Parathyroid adenoma (tissue), 2 donors: ENCODE measurements at regions not wholly inside any gene's neighbourhood (a gene's known extent, or its start where the extent isn't known, plus 50 kb on each side); places are given as distances from the start of the nearest gene placed in this dataset.

Experiments used
- H2AFZ ChIP-seq: fragments of 300-600 bp; sonication (generic); one replicate; pipeline ENCODE4 v1.7.0; 2017; ENCODE audit warnings: antibody characterized with exemption, mild to moderate bottlenecking
- H3K27ac ChIP-seq: fragments of 300-600 bp; sonication (generic); one replicate; pipeline ENCODE4 v1.7.0; 2017
- H3K27me3 ChIP-seq: fragments of 300-600 bp; sonication (generic); one replicate; pipeline ENCODE4 v1.7.0; 2017; ENCODE audit warnings: low read length; ENCODE audit not compliant: control insufficient read depth, insufficient read depth
- H3K36me3 ChIP-seq: fragments of 300-600 bp; sonication (generic); one replicate; pipeline ENCODE4 v1.7.0; 2017; ENCODE audit warnings: low read length; ENCODE audit not compliant: control insufficient read depth, insufficient read depth
- H3K4me1 ChIP-seq: fragments of 300-600 bp; sonication (generic); one replicate; pipeline ENCODE4 v1.7.0; 2017; ENCODE audit warnings: control low read depth
- H3K4me2 ChIP-seq: fragments of 300-600 bp; sonication (generic); one replicate; pipeline ENCODE4 v1.7.0; 2017; ENCODE audit warnings: low read length
- H3K4me3 ChIP-seq: fragments of 300-600 bp; sonication (generic); one replicate; pipeline ENCODE4 v1.7.0; 2017; ENCODE audit warnings: low read depth, low read length
- H3K79me2 ChIP-seq: fragments of 300-600 bp; sonication (generic); one replicate; pipeline ENCODE4 v1.7.0; 2017; ENCODE audit warnings: control low read depth
- H3K9ac ChIP-seq: fragments of 300-600 bp; sonication (generic); one replicate; pipeline ENCODE4 v1.7.0; 2017; ENCODE audit warnings: mild to moderate bottlenecking
- H3K9me3 ChIP-seq: fragments of 300-600 bp; sonication (generic); one replicate; pipeline ENCODE4 v1.7.0; 2017; ENCODE audit warnings: low read length; ENCODE audit not compliant: control insufficient read depth
- CTCF ChIP-seq: fragments of 300-600 bp; sonication (generic); IDR thresholded peaks from one replicate; pipeline ENCODE4 v1.7.0; 2017; ENCODE audit warnings: antibody characterized with exemption, mild to moderate bottlenecking
- donor health status: primary hyperparathyroidism.

- Histone ChIP-seq H3K4me2 (no peak overlapping the region), H2AFZ (no peak overlapping the region), H3K4me3 (no peak overlapping the region), H3K79me2 (no peaks in the 10 kb centered on the region), H3K36me3 (no peaks in the 10 kb centered on the region), H3K9me3 (no peaks in the 10 kb centered on the region), H3K27ac (no peak overlapping the region), H3K4me1 (no peaks in the 10 kb centered on the region), H3K27me3 (no peaks in the 10 kb centered on the region), H3K9ac (no peak overlapping the region)
- no peak for TF ChIP-seq CTCF
These were observed 298.7 kb downstream of the CDCA7 start for GRCh38 chr2:173653432-173653805.

GRCh38 chr2:173654161-173654895 is 299.7 kb downstream of the CDCA7 start:
- H3K4me2 ChIP-seq: no peak overlapping the region
- H3K27me3 ChIP-seq: no peaks in the 10 kb centered on the region
- no peak overlapping the region for H2AFZ ChIP-seq
- no peaks in the 10 kb centered on the region for H3K36me3 ChIP-seq
- no peaks in the 10 kb centered on the region for H3K4me1 ChIP-seq
- H3K27ac ChIP-seq: no peak overlapping the region
- no peak for TF ChIP-seq CTCF
- no peaks in the 10 kb centered on the region for H3K79me2 ChIP-seq
- H3K9ac ChIP-seq: no peak overlapping the region
- no peak overlapping the region for H3K4me3 ChIP-seq
- H3K9me3 ChIP-seq: no peaks in the 10 kb centered on the region

- H3K4me1 ChIP-seq: no peaks in the 10 kb centered on the region
- no peaks in the 10 kb centered on the region for H3K27me3 ChIP-seq
- no peak overlapping the region for H3K9ac ChIP-seq
- no peak overlapping the region for H3K4me2 ChIP-seq
- no peak overlapping the region for H2AFZ ChIP-seq
- no peak overlapping the region for H3K4me3 ChIP-seq
- H3K27ac ChIP-seq: no peak overlapping the region
- H3K36me3 ChIP-seq: no peaks in the 10 kb centered on the region
- H3K9me3 ChIP-seq: no peaks in the 10 kb centered on the region
- no peaks in the 10 kb centered on the region for H3K79me2 ChIP-seq
- no peak for TF ChIP-seq CTCF
These were observed 300.2 kb downstream of the CDCA7 start for GRCh38 chr2:173654896-173655265.

- TF ChIP-seq CTCF: no peak
- no peak overlapping the region for H3K4me2 ChIP-seq
- no peak overlapping the region for H3K27ac ChIP-seq
- no peaks in the 10 kb centered on the region for H3K36me3 ChIP-seq
- H3K9ac ChIP-seq: no peak overlapping the region
- H2AFZ ChIP-seq: no peak overlapping the region
- H3K9me3 ChIP-seq: no peaks in the 10 kb centered on the region
- no peaks in the 10 kb centered on the region for H3K4me1 ChIP-seq
- no peaks in the 10 kb centered on the region for H3K79me2 ChIP-seq
- no peak overlapping the region for H3K4me3 ChIP-seq
- no peaks in the 10 kb centered on the region for H3K27me3 ChIP-seq
These were observed 301.4 kb downstream of the CDCA7 start for GRCh38 chr2:173656086-173656485.

- no peaks in the 10 kb centered on the region for H3K36me3 ChIP-seq
These were observed 303.5 kb downstream of the CDCA7 start for GRCh38 chr2:173657996-173658717.

More at GRCh38 chr2:173657996-173658717, 303.5 kb downstream of the CDCA7 start:
- Histone ChIP-seq H3K4me3 (no peak overlapping the region), H3K4me1 (no peaks in the 10 kb centered on the region), H3K9ac (no peak overlapping the region), H3K27ac (no peak overlapping the region), H2AFZ (no peak overlapping the region), H3K79me2 (no peaks in the 10 kb centered on the region), H3K27me3 (no peaks in the 10 kb centered on the region), H3K9me3 (no peaks in the 10 kb centered on the region), H3K4me2 (no peak overlapping the region)
- no peak for TF ChIP-seq CTCF
